ENCODE measurements at regions not wholly inside any gene's neighbourhood (a gene's known extent, or its start where the extent isn't known, plus 50 kb on each side); places are given as distances from the start of the nearest gene placed in this dataset.

- DNase-seq (ENCODE audit: low spot score) = no peak
- Histone ChIP-seq H3K4me3 (no peak overlapping the region), H3K36me3 (no peaks in the 10 kb centered on the region), H3K9me3 (no peaks in the 10 kb centered on the region), H3K27ac (no peak overlapping the region), H3K27me3 (replicated peaks; ENCODE audit: insufficient read depth) (no peaks in the 10 kb centered on the region), H3K4me1 (replicated peaks) (no peaks in the 10 kb centered on the region)
- 91% methylated on average over 3 of the region's 3 CpGs for WGBS
- intact Hi-C loops (cut with DNase I) = no loop called here
- TF ChIP-seq POLR2AphosphoS5 (IDR thresholded peaks at IDR 0.05) (no peak), CTCF (IDR thresholded peaks at IDR 0.05) (no peak), POLR2A (IDR thresholded peaks at IDR 0.05) (no peak)
Measured at GRCh38 chr12:27852742-27853141, 72.7 kb upstream of the MANSC4 start.

Data from prostate gland (tissue), 2 donors.